GM23338 (cell line): ENCODE measurements at regions not wholly inside any gene's neighbourhood (a gene's known extent, or its start where the extent isn't known, plus 50 kb on each side); places are given as distances from the start of the nearest gene placed in this dataset.

Experiments
- ATAC-seq: fragments of 200-7000 bp; cut with Tn5 transposase; 3 replicates; pipeline ENCODE4 v1.9.1; 2020
- DNase-seq: peaks from one replicate; pipeline ENCODE4 v3.0.0-alpha.2; 2015; ENCODE audit warnings: low spot score
- H2AFZ ChIP-seq: fragments of 200-600 bp; sonication (generic); 2 replicates; pipeline ENCODE4 v1.8.0; 2016; ENCODE audit warnings: antibody characterized with exemption, mild to moderate bottlenecking, moderate library complexity
- H3F3A ChIP-seq: fragments of 200-600 bp; sonication (generic); replicated peaks from 2 replicates; pipeline ENCODE4 v1.8.0; 2017; ENCODE audit warnings: antibody characterized with exemption, mixed run types, low read depth
- H3K27ac ChIP-seq: fragments of 200-600 bp; sonication (generic); 2 replicates; pipeline ENCODE4 v1.6.1; 2016; ENCODE audit warnings: low read depth
- H3K27me3 ChIP-seq: fragments of 200-600 bp; sonication (generic); 2 replicates; pipeline ENCODE4 v1.8.0; 2016; ENCODE audit warnings: mild to moderate bottlenecking, mixed run types, moderate library complexity; ENCODE audit not compliant: insufficient read depth
- H3K36me3 ChIP-seq: fragments of 200-600 bp; sonication (generic); 2 replicates; pipeline ENCODE4 v1.8.0; 2016; ENCODE audit warnings: mild to moderate bottlenecking; ENCODE audit not compliant: insufficient read depth
- H3K4me1 ChIP-seq: fragments of 200-600 bp; sonication (generic); 2 replicates; pipeline ENCODE4 v1.8.0; 2016; ENCODE audit warnings: mild to moderate bottlenecking, moderate library complexity; ENCODE audit not compliant: insufficient read depth
- H3K4me2 ChIP-seq: fragments of 200-600 bp; sonication (generic); 2 replicates; pipeline ENCODE4 v1.7.1; 2017; ENCODE audit warnings: mixed run types
- H3K4me3 ChIP-seq: fragments of 200-600 bp; sonication (generic); 2 replicates; pipeline ENCODE4 v1.6.1; 2016; ENCODE audit warnings: mixed run types
- H3K79me2 ChIP-seq: fragments of 200-600 bp; sonication (generic); replicated peaks from 2 replicates; pipeline ENCODE4 v1.8.0; 2017; ENCODE audit warnings: mild to moderate bottlenecking; ENCODE audit not compliant: insufficient read depth
- H3K9me2 ChIP-seq: fragments of 200-600 bp; sonication (generic); 2 replicates; pipeline ENCODE4 v1.8.0; 2017; ENCODE audit not compliant: insufficient read depth
- H4K20me1 ChIP-seq: fragments of 200-600 bp; sonication (generic); replicated peaks from 2 replicates; pipeline ENCODE4 v1.8.0; 2017; ENCODE audit warnings: mild to moderate bottlenecking; ENCODE audit not compliant: insufficient read depth
- H3K27ac Mint-ChIP-seq: 2 replicates; pipeline ENCODE4 v1.8.0; 2020; ENCODE audit warnings: inconsistent platforms, mild to moderate bottlenecking, moderate library complexity, mixed read lengths
- H3K27me3 Mint-ChIP-seq: 3 replicates; pipeline ENCODE4 v1.8.0; 2022; ENCODE audit warnings: low read depth, mild to moderate bottlenecking, moderate library complexity, mixed read lengths, inconsistent platforms; ENCODE audit not compliant: insufficient read depth, poor library complexity
- H3K36me3 Mint-ChIP-seq: 3 replicates; pipeline ENCODE4 v1.8.0; 2021; ENCODE audit warnings: low read depth, mild to moderate bottlenecking, inconsistent platforms, moderate library complexity, mixed read lengths
- H3K4me1 Mint-ChIP-seq: 3 replicates; pipeline ENCODE4 v1.8.0; 2020; ENCODE audit warnings: mild to moderate bottlenecking, inconsistent platforms, mixed read lengths
- H3K4me3 Mint-ChIP-seq: 3 replicates; pipeline ENCODE4 v1.8.0; 2021; ENCODE audit warnings: moderate library complexity, mild to moderate bottlenecking, inconsistent platforms, mixed read lengths
- H3K9me3 Mint-ChIP-seq: 3 replicates; pipeline ENCODE4 v1.8.0; 2020; ENCODE audit warnings: moderate library complexity, mild to moderate bottlenecking, inconsistent platforms, mixed read lengths
- CREB1 ChIP-seq: fragments of 250-450 bp; sonication (Bioruptor Pico); IDR thresholded peaks from 2 replicates; pipeline ENCODE4 v1.5.0; 2020; ENCODE audit warnings: low read depth, mild to moderate bottlenecking, moderate library complexity
- ETS1 ChIP-seq: IDR thresholded peaks from 2 replicates; pipeline ENCODE4 v1.6.1; 2016; ENCODE audit warnings: antibody characterized with exemption
- JUNB ChIP-seq: IDR thresholded peaks from one replicate; pipeline ENCODE4 v1.6.1; 2016; ENCODE audit warnings: antibody characterized with exemption; ENCODE audit not compliant: unreplicated experiment
- NANOG ChIP-seq: IDR thresholded peaks from 2 replicates; pipeline ENCODE4 v1.6.1; 2016; ENCODE audit warnings: antibody characterized with exemption, borderline replicate concordance
- POLR2AphosphoS5 ChIP-seq: IDR thresholded peaks from 2 replicates; pipeline ENCODE4 v1.6.1; 2016; ENCODE audit warnings: antibody characterized with exemption, low read depth
- REST ChIP-seq: IDR thresholded peaks from one replicate; pipeline ENCODE4 v1.6.1; 2018; ENCODE audit warnings: antibody characterized with exemption; ENCODE audit not compliant: unreplicated experiment
- ZNF462 ChIP-seq: fragments of 250-450 bp; sonication (Bioruptor Pico); IDR thresholded peaks from 2 replicates; pipeline ENCODE4 v1.5.0; 2020; ENCODE audit warnings: mild to moderate bottlenecking, moderate library complexity

GRCh38 chr4:87919941-87920340 is 55.6 kb upstream of the SPP1 start:
- peak overlapping the region; percentile 62 for H3K4me3 Mint-ChIP-seq
- H3K27ac Mint-ChIP-seq: peak overlapping the region; percentile 98
- peaks cover 25% of the 10 kb centered on the region for H3K27me3 Mint-ChIP-seq
- peaks cover 56% of the 10 kb centered on the region for H3K4me1 Mint-ChIP-seq
- ATAC-seq (peak; percentile 55), DNase-seq (no peak)
- peaks cover 20% of the 10 kb centered on the region; the same call in 2 of the 3 replicates for H3K9me3 Mint-ChIP-seq
- no peak overlapping the region for H2AFZ ChIP-seq
- no peaks in the 10 kb centered on the region for H3K27me3 ChIP-seq
- H3K9me2 ChIP-seq: no peaks in the 10 kb centered on the region
- peaks cover 39% of the 10 kb centered on the region for H3K4me1 ChIP-seq
- H3K27ac ChIP-seq: peak overlapping the region; percentile 97
- peak overlapping the region; percentile 35 for H3K4me2 ChIP-seq
- H3F3A ChIP-seq: peaks cover 5% of the 10 kb centered on the region; the same call in 1 of the 2 replicates
- H3K36me3 Mint-ChIP-seq: peaks cover 32% of the 10 kb centered on the region
- TF ChIP-seq POLR2AphosphoS5: no peak
- TF ChIP-seq CREB1: no peak
- no peak for TF ChIP-seq ZNF462
- TF ChIP-seq ETS1: no peak
- no peak for TF ChIP-seq JUNB
- H3K79me2 ChIP-seq: peaks cover 29% of the 10 kb centered on the region
- peaks cover 5% of the 10 kb centered on the region; the same call in 1 of the 2 replicates for H3K36me3 ChIP-seq
- H3K4me3 ChIP-seq: peak overlapping the region; percentile 34
- no peaks in the 10 kb centered on the region for H4K20me1 ChIP-seq

GRCh38 chr4:87920478-87920877 is 55.0 kb upstream of the SPP1 start:
- H3K9me3 Mint-ChIP-seq: peaks cover 20% of the 10 kb centered on the region; the same call in 2 of the 3 replicates
- Histone ChIP-seq H3K9me2 (no peaks in the 10 kb centered on the region), H3K79me2 (peaks cover 29% of the 10 kb centered on the region), H3K36me3 (peaks cover 5% of the 10 kb centered on the region; the same call in 1 of the 2 replicates), H4K20me1 (no peaks in the 10 kb centered on the region), H3K4me2 (peak overlapping the region; percentile 48), H3K27me3 (no peaks in the 10 kb centered on the region), H3K4me3 (peak overlapping the region; percentile 3; the same call in 1 of the 2 replicates), H3K27ac (peak overlapping the region; percentile 97), H3K4me1 (peaks cover 39% of the 10 kb centered on the region), H2AFZ (no peak overlapping the region), H3F3A (peaks cover 5% of the 10 kb centered on the region; the same call in 1 of the 2 replicates)
- TF ChIP-seq REST (no peak), NANOG (peak; percentile 84), POLR2AphosphoS5 (peak; percentile 41)
- ATAC-seq (peak; percentile 67), DNase-seq (peak; percentile 69)
- H3K4me3 Mint-ChIP-seq: peak overlapping the region; percentile 100
- peaks cover 34% of the 10 kb centered on the region for H3K36me3 Mint-ChIP-seq
- peaks cover 25% of the 10 kb centered on the region for H3K27me3 Mint-ChIP-seq
- H3K27ac Mint-ChIP-seq: peak overlapping the region; percentile 99
- H3K4me1 Mint-ChIP-seq: peaks cover 54% of the 10 kb centered on the region
